ENCODE measurements at regions not wholly inside any gene's neighbourhood (a gene's known extent, or its start where the extent isn't known, plus 50 kb on each side); places are given as distances from the start of the nearest gene placed in this dataset.

DNA sequence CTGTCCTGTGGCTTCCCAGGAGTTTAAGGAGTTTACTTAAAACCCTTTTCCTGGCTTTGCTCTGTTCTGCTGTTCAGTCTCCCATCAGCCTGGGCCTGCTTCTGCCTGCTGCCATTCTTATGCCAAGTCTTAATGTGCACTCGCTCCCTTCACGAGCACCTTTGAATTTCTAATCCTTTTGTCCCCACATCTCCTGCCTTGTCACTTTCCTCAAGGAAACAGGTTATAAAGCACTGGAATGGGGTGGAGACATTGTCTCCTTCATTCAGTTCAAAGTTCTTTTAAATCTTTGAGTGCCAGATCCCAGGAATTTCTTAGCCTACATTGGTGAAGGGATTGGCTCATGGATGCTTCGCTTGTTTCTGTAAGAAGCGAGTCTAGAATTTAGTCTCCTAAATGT lies 87.2 kb upstream of the LIFR start:
- DNase-seq (ENCODE audit: low spot score), result no peak

GRCh38 chr5:38645508-38645907 lies 89.1 kb upstream of the LIFR start:
- no peak for DNase-seq (ENCODE audit: low spot score)

- no peak for DNase-seq (ENCODE audit: low spot score)
These were observed 92.4 kb upstream of the LIFR start for GRCh38 chr5:38648703-38649291.

- DNase-seq (ENCODE audit: low spot score), result no peak
These were observed 94.1 kb upstream of the LIFR start for GRCh38 chr5:38650540-38650939.

DNA sequence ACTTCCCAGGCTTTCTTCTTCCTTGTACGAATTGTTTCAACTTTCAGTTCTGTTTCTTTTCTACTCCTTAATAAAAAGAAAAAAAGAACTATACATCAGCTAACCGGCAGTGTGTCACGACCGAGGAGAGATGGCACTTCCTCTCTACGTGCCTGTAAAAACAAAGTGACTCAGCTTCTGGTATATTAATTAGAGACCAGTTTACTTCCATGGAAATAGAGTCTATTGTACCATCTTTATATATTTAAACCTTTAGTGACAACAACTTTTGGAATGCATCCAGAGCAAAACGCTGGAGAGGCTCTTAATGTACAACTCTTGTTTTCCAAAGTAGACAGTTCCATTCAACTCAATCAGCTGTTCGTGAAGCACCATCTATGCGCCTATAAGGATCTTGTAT lies 94.5 kb upstream of the LIFR start:
- DNase-seq (ENCODE audit: low spot score), result peak; percentile 47

GRCh38 chr5:38651806-38652205 lies 95.4 kb upstream of the LIFR start:
- no peak for DNase-seq (ENCODE audit: low spot score)

DNA sequence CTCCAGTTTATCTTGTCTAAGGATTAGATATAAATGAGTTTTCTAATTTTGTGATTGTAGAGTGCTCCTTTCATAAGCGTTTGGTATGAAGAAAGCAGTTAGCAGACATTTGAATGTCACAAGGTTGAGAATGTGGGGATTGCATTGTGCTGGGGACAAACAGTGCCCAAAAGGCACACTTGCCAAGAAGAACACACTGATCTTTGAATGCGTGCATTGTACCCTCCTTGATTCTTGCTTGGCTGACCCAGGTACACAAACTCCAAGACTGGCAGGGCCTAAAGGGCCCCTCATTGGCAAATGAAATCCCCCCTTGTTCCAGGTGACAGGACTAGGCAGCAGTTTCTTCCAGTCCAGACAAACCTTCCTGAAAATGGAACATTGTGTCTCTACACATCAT lies 96.9 kb upstream of the LIFR start:
- DNase-seq (ENCODE audit: low spot score), result no peak

DNA sequence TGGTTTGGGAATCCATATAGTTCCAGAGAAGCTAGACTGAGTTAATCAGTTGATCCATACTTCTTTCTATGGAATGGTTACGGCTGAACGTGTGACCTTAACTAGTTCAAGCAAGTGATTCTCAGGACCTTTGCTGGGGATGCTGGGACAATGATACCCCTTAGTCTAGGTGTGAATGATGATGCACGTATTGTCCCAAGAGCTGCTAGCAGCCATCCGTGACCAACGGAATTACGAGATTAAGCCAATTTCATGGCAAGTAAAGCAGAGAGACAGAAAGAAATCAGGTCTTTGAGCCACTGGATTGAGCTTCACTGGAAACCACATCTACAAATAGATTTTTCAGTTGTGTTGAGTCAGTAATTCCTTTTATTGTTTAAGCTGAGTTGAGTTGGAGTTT lies 99.2 kb upstream of the LIFR start:
- no peak for DNase-seq (ENCODE audit: low spot score)

- DNase-seq (ENCODE audit: low spot score), result no peak
These were observed 100.1 kb upstream of the LIFR start for GRCh38 chr5:38656568-38656967.

- no peak for DNase-seq (ENCODE audit: low spot score)
These were observed 100.6 kb upstream of the LIFR start for GRCh38 chr5:38657020-38657419.

- DNase-seq (ENCODE audit: low spot score), result peak; percentile 92
These were observed 103.8 kb upstream of the LIFR start for GRCh38 chr5:38660194-38660668.

DNA sequence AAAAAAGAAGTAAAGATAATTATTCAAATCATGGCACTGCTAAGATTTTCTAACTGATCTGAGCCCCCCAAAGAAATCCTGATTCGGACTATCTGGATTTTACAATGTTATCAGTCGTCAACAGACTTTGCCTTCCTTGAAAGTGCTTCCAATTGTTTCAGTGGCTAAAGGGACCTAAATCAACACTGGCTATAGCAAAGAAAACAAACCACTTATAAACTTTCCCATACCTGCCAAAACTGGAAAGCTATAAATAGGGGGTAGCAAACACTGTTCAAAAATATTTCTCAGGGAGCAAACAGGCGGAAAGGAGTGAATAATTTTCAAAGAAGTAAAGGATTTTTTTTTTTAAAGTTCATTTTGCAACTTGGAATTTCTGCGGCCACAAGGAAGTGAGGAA lies 105.6 kb upstream of the LIFR start:
- no peak for DNase-seq (ENCODE audit: low spot score)

GRCh38 chr5:38663249-38663648 lies 106.8 kb upstream of the LIFR start:
- no peak for DNase-seq (ENCODE audit: low spot score)

- DNase-seq (ENCODE audit: low spot score), result peak; percentile 59
These were observed 110.4 kb upstream of the LIFR start for GRCh38 chr5:38666668-38667498.

DNA sequence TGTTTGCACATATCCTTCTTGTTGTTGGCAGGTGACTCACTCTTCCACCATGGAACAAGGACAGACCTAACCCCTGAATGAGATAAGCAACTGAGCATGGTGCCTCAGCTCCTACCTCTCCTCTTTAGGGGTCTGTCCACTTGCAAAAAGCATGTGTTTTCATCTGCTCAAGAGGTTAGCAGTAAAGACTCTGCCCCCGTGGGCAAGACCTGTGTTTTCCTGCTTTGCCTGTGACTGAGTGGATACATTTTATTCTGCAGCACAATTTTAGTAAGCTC lies 111.0 kb upstream of the LIFR start:
- no peak for DNase-seq (ENCODE audit: low spot score)

DNA sequence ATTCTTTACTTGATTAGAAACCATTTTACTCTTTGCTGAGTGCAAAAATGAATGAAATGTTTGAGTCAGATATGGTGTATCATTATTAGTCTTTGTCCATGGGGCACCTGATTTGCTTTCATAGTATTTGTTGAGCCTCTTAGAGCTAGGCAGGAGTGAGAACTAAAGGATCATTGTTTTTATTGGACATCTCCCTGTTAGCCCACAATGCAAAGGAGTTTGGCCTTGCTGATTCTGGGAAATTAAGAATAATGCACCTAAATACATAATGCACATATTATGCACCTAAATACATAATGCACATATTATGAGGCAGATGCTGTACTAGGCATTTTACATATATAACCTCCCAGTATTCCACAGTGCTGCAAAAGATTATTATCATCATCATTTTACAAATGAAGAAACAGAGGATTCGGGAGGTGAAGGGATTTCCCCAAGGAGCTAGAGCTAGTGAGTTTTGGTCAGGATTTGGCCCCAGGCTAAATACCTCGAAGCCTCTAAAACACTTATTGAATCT lies 113.0 kb upstream of the LIFR start:
- DNase-seq (ENCODE audit: low spot score), result no peak

GRCh38 chr5:38670066-38670465 lies 113.6 kb upstream of the LIFR start:
- DNase-seq (ENCODE audit: low spot score), result no peak

- DNase-seq (ENCODE audit: low spot score), result no peak
These were observed 114.4 kb upstream of the LIFR start for GRCh38 chr5:38670878-38671277.

- DNase-seq (ENCODE audit: low spot score), result no peak
These were observed 115.8 kb upstream of the LIFR start for GRCh38 chr5:38672059-38672788.

DNA sequence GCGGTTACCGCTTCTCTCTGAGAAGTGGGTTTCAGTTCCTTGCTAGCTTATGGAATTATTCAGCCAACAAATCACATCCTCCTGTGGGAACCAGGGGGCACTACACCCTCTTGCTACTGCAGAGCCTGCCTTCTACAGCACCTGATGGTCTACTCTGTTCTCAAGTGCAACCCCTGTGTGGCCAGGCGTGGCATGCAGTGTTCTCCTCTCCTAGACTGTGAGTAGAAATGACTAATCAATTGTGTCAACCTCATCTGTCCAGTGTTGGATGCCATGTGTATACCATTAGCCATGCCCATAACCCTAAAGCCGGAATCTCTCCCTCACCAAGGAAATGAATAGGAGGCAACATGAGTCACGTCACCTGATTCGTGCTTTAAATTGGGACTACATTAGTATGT lies 117.2 kb upstream of the LIFR start:
- no peak for DNase-seq (ENCODE audit: low spot score)

- DNase-seq (ENCODE audit: low spot score), result no peak
These were observed 119.0 kb upstream of the LIFR start for GRCh38 chr5:38675443-38675842.

GRCh38 chr5:38677636-38678035 lies 121.2 kb upstream of the LIFR start:
- no peak for DNase-seq (ENCODE audit: low spot score)

DNA sequence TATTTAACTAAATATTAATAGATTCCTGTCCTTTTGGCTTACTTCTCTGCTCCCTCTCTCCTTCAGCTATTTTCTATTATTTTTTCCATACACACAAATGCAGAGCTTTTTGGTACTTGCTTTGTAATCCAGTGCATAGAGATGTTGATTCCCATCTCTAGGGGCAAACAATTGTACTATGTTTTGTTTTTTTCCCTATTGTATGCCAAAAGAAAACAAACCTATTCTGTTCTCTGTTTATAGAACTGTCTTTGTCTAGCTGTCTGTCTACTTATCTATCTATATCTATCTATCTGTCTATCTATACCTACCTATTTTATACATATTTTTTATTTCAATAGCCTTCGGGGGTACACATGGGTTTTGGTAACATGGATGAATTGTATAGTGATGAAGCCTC lies 121.6 kb upstream of the LIFR start:
- no peak for DNase-seq (ENCODE audit: low spot score)
